ENCODE measurements at regions not wholly inside any gene's neighbourhood (a gene's known extent, or its start where the extent isn't known, plus 50 kb on each side); places are given as distances from the start of the nearest gene placed in this dataset.

GRCh38 chr6:126170433-126170832, 169.5 kb upstream of the CENPW start:
- TF ChIP-seq FOXK2 (IDR thresholded peaks at IDR 0.05) (no peak), TARDBP (IDR thresholded peaks at IDR 0.05) (no peak), ZNF384 (IDR thresholded peaks at IDR 0.05) (no peak)
- TF ChIP-seq, protein P1, sequence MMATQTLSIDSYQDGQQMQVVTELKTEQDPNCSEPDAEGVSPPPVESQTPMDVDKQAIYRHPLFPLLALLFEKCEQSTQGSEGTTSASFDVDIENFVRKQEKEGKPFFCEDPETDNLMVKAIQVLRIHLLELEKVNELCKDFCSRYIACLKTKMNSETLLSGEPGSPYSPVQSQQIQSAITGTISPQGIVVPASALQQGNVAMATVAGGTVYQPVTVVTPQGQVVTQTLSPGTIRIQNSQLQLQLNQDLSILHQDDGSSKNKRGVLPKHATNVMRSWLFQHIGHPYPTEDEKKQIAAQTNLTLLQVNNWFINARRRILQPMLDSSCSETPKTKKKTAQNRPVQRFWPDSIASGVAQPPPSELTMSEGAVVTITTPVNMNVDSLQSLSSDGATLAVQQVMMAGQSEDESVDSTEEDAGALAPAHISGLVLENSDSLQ (IDR thresholded peaks at IDR 0.05) = no peak
